GM18909 (cell line): ENCODE measurements at regions not wholly inside any gene's neighbourhood (a gene's known extent, or its start where the extent isn't known, plus 50 kb on each side); places are given as distances from the start of the nearest gene placed in this dataset.
"Not testable (repeated sequence)": the region's sequence is repeated elsewhere in the genome, so short reads cannot be mapped to it uniquely, and the experiment has no call there.

Experiments used
- ATAC-seq: cut with Tn5 transposase; IDR thresholded peaks from one replicate; pipeline ENCODE4 v1.9.1; 2021; ENCODE audit warnings: mild to moderate bottlenecking; ENCODE audit not compliant: unreplicated experiment, poor library complexity

DNA sequence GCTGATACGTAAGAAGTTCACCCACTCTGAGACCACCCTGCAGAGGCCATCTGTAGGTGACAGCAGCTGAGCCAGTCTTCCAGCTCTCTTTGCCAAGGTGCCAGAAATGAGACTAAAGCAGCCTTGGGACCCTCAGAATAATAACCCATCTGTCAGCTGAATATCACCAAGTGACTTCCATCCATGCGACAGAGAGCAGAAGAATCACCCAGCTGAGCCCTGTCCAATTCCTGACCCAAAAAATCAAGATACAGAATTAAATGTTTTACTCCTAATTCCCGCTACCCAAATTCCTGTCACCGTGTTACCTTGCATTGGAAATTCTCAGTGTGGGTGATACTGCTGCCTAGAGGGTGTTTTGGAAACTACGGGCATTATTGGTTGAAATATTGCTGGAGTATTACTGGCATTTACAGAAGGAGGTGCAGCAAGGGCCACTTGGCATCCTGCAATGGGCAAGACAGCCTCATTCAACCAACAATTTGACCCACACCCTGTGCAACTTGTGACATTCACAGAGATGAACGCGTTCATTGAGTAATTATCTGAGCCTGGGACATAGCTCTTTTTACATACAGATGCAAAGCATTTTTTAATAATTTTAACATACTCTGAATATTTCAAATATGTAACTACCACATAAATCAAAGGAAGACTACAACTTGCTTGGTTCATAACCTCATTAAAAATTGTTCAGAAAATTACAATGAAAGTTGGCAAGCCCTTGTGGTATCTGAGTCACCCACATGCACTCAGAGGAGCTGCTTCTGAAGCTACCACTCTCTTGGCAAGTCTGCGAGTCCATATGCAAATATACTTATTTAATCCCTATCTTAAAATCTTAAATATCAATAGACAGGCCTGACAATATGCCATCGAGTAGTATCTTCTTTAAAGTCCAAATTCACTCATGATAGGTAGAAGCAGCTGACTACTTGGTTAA is 126.6 kb downstream of the C16orf95 start:
- no peak for ATAC-seq

GRCh38 chr16:87192452-87193073 is 124.6 kb downstream of the C16orf95 start:
- ATAC-seq = no peak

GRCh38 chr16:87194172-87194571 is 123.0 kb downstream of the C16orf95 start:
- no peak for ATAC-seq

DNA sequence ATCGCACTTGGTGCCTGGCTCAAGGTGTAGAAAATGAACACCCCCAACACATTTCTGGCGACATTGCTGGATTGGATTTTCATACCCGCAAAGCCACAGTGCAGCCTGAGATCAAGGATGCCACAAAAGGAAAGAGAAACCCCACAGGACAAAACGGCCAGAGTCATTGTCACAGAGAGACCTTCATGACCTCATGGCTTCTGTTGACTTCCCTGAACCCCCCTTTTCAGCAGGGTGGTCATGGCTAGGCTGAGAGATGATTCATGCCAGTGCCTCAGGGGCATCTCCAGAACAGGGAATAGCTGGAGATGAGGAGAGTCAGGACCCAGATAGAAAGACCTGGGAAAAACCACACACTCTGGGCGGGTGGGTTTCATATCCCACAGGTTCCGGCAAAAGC is 122.0 kb downstream of the C16orf95 start:
- ATAC-seq = no peak

- no peak for ATAC-seq
Observed at GRCh38 chr16:87196231-87196630, 121.0 kb downstream of the C16orf95 start.

DNA sequence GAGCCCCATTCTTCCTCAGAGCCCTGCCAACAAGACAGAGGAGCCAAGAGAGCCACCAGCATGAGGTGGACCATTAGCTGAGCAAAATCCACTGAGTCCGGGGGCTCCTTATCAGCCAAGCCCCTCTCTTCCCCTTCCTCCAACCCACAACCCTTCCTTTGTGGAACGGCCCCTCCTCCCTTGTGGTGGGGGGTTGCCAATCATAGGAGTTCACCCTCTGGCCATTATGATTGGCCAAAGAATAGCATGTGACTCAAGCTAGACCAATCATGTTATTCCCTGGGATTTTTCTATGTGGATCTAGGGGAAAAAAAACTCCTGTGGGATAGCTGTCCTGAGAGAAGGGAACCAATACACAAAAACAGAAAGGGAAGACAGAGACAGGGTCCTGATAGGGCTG is 120.5 kb downstream of the C16orf95 start:
- ATAC-seq = no peak

- no peak for ATAC-seq
Observed at GRCh38 chr16:87198328-87198832, 118.8 kb downstream of the C16orf95 start.

DNA sequence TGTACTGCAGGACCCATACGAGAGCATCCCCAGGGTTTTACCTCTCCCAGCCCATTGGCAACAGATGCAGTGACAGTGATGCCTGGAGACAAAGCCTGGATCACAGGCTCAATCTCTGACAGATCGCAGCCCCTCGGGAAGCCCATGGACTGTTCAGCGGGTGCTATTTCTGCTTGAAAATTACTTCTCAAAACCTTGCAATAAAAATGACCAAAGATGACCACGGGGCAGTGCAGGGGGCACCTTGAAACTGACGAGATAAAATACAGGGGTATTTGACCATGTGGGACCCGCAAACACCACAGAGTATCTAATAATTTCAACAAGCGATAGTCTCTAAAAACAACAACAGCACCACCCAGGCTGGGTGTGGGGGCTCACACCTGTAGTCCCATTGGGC is 118.3 kb downstream of the C16orf95 start:
- no peak for ATAC-seq

DNA sequence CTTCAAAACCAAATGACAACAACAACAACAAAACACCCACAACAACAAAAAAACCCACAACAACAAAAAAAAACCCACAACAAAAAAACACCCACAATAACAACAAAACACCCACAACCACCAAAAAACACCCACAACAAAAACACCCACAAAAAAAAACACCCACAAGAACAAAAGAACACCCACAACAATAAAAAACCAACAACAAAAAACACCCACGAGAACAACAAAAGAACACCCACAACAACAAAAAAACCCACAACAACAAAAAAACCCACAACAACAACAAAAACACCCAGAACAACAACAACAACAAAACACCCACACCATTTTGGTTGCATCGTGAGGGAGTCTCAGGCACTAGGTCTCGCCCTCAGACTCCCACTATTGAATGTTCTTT is 117.8 kb downstream of the C16orf95 start:
- ATAC-seq = no peak

DNA sequence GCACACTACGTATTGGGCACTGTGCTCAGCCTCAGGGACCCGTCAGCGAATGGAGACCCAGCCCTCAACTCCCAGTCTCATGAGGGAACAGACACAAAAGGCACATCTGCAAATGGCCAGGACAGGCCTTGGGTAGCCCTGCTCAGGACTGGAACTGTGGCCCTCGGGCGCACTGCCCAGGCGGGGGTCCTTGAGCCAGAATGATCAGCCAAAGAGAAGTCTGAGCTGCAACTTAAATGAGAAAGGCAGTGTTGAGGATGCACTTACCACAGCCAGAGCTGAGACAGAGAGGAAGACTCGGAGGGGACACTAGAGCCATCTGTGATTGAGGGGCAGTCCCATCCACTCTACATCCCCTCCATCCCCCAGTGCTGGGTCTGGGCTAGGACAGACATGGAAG is 117.3 kb downstream of the C16orf95 start:
- ATAC-seq = no peak

DNA sequence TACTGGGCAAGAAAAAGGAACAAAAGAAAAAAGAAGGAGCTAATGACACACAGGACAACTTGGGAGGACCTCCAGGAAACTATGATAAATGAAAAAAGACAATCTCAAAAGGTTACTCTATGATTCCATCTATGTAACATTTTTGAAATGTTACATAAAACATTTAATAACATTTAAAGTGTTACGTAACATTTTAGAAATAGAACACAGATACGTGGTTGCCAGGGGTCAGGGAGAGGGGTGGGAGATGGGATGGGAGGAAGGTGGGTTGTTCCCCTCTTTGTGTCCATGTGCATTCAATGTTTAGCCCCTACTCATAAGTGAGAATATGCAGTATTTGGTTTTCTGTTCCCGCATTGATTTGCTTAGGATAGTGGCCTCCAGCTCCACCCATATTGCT is 116.6 kb downstream of the C16orf95 start:
- no peak for ATAC-seq

- ATAC-seq = no peak
Observed at GRCh38 chr16:87201052-87201451, 116.1 kb downstream of the C16orf95 start.

DNA sequence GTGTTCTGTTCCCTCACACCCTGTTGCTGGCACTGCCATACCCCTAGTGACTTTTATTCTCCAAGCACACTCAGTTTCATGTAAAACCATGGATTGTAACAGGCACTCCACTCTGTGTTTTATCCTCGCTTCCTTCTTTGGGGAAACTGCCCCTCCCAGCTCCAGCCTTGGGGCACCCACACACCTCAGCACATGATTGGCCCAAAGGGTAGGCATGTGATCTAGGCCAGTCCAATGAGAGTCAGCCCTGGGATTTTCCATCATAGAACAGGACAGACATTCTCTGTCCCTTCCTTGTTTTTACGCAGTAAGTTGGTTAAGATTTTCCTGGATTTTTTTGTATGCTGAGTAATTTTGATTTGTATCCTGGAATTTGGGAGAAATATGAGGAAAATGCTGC is 115.4 kb downstream of the C16orf95 start:
- ATAC-seq = no peak

GRCh38 chr16:87202346-87202745 is 114.8 kb downstream of the C16orf95 start:
- ATAC-seq = no peak

GRCh38 chr16:87203060-87203656 is 114.0 kb downstream of the C16orf95 start:
- no peak for ATAC-seq

DNA sequence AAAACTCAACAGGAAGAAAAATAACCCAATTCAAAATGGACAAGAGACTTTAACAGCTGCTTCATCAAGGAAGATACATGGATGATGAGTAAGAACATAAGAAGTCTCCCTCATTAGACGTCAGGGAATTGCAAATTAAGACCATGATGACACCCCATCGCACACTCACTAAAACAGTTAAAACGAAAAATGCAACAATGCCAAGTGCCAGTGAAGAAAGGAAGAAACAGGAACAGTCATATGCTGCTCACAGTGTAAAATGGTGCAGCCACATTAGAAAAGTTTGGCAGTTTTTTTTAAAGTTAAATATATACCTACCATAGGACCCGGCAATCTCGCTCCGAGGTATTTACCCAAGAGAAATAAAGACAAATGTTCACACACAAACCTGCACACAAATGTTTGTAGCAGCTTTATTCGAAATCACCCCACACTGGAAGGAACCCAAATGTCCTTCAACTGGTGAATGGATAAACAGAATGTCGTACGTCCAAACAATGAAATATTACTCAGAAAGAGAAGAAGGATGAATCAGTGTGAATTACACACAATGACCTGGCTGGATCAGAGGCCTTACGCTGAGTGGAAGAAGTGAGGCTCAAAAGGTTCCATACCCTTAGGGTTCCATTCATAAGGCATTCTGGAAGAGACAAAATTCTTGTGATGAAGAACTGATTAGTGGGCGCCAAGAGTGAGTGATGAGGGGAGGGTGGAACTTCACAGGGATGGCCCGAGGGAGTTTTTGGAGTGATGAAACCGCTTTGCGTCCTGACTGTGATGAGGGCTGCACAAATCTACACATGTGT is 110.3 kb downstream of the C16orf95 start:
- ATAC-seq = no peak

DNA sequence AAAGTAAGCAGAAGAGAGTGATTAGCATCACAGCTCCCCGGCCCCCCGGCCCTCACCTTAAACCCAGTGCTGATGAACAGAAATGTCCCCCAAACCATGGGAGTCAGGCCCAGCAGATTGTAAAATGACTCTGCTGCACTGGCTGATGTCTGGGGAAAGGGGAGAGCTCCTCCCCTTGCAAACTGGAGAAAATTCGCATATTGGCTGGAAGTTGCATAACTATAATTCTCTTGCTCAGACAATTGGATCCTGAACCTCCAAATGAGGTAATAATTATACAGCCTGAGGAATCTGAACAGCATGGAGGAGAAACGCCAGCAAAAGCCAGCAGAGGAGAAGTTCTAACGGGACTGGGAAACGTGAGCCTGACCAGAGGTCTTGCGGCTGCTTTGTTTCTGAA is 109.7 kb downstream of the C16orf95 start:
- no peak for ATAC-seq

GRCh38 chr16:87207965-87208364 is 109.2 kb downstream of the C16orf95 start:
- no peak for ATAC-seq

GRCh38 chr16:87208968-87209367 is 108.2 kb downstream of the C16orf95 start:
- ATAC-seq = not testable (repeated sequence)

- ATAC-seq = no peak
Observed at GRCh38 chr16:87209808-87210512, 107.2 kb downstream of the C16orf95 start.
